HEK293T (cell line): ENCODE measurements at regions not wholly inside any gene's neighbourhood (a gene's known extent, or its start where the extent isn't known, plus 50 kb on each side); places are given as distances from the start of the nearest gene placed in this dataset.
"Not testable (repeated sequence)": the region's sequence is repeated elsewhere in the genome, so short reads cannot be mapped to it uniquely, and the experiment has no call there.

Experiments used
- CTCF ChIA-PET: fragments of 350-600 bp; formaldehyde crosslinking; extraction: SDS; loops from one replicate; lab custom pipeline; 2021; ENCODE audit warnings: antibody characterized with exemption, inconsistent platforms; lab: Yijun Ruan, JAX
- POLR2A ChIA-PET: fragments of 350-600 bp; formaldehyde crosslinking; extraction: SDS; loops from one replicate; lab custom pipeline; 2020; ENCODE audit warnings: antibody characterized with exemption, inconsistent platforms; lab: Yijun Ruan, JAX
- DNase-seq: peaks from one replicate; pipeline ENCODE4 v3.0.0; 2012; ENCODE audit warnings: mixed read lengths; ENCODE audit errors: extremely low spot score
- ARNT ChIP-seq: fragments of 450-650 bp; IDR thresholded peaks from 2 replicates; pipeline ENCODE4 v1.6.1; 2017; ENCODE audit warnings: mild to moderate bottlenecking
- BHLHE40 ChIP-seq: fragments of 450-650 bp; IDR thresholded peaks from 2 replicates; pipeline ENCODE4 v1.6.1; 2016; ENCODE audit warnings: mild to moderate bottlenecking, moderate library complexity, borderline replicate concordance
- CTBP1 ChIP-seq: fragments of 450-650 bp; IDR thresholded peaks from 2 replicates; pipeline ENCODE4 v1.6.1; 2016; ENCODE audit warnings: borderline replicate concordance
- ELF4 ChIP-seq: fragments of 450-650 bp; IDR thresholded peaks from 2 replicates; pipeline ENCODE4 v1.6.1; 2017; ENCODE audit warnings: antibody characterized with exemption
- FOXA1 ChIP-seq: fragments of 450-650 bp; IDR thresholded peaks from 2 replicates; pipeline ENCODE4 v1.6.1; 2016; ENCODE audit warnings: mild to moderate bottlenecking
- FOXK2 ChIP-seq: fragments of 450-650 bp; IDR thresholded peaks from 2 replicates; pipeline ENCODE4 v1.6.1; 2016; ENCODE audit warnings: mild to moderate bottlenecking
- FOXM1 ChIP-seq: fragments of 450-650 bp; IDR thresholded peaks from 2 replicates; pipeline ENCODE4 v1.6.1; 2017; ENCODE audit warnings: mild to moderate bottlenecking, borderline replicate concordance
- HDGF ChIP-seq: fragments of 450-650 bp; IDR thresholded peaks from 2 replicates; pipeline ENCODE4 v1.6.1; 2017; ENCODE audit warnings: antibody characterized with exemption, borderline replicate concordance
- L3MBTL2 ChIP-seq: fragments of 450-650 bp; conservative IDR thresholded peaks from 2 replicates; pipeline ENCODE4 v1.6.1; 2016; ENCODE audit warnings: mild to moderate bottlenecking
- LEF1 ChIP-seq: fragments of 450-650 bp; IDR thresholded peaks from 2 replicates; pipeline ENCODE4 v1.6.1; 2017; ENCODE audit warnings: mild to moderate bottlenecking, borderline replicate concordance
- NFRKB ChIP-seq: fragments of 450-650 bp; IDR thresholded peaks from 2 replicates; pipeline ENCODE4 v1.6.1; 2016; ENCODE audit warnings: mild to moderate bottlenecking, moderate library complexity
- SP1 ChIP-seq: fragments of 450-650 bp; IDR thresholded peaks from 2 replicates; pipeline ENCODE4 v1.6.1; 2017
- SUZ12 ChIP-seq: fragments of 450-650 bp; IDR thresholded peaks from 2 replicates; pipeline ENCODE4 v1.6.1; 2016; ENCODE audit warnings: mild to moderate bottlenecking
- TARDBP ChIP-seq: fragments of 450-650 bp; IDR thresholded peaks from 2 replicates; pipeline ENCODE4 v1.6.1; 2016
- ZNF384 ChIP-seq: fragments of 450-650 bp; IDR thresholded peaks from 2 replicates; pipeline ENCODE4 v1.6.1; 2016
- TF ChIP-seq, protein P1 (sequence below): fragments of 450-650 bp; IDR thresholded peaks from 2 replicates; pipeline ENCODE4 v1.6.1; 2016

- POLR2A ChIA-PET = no interaction called here
- CTCF ChIA-PET = no interaction called here
- no peak for TF ChIP-seq FOXA1
- no peak for TF ChIP-seq TARDBP
- TF ChIP-seq, protein P1, sequence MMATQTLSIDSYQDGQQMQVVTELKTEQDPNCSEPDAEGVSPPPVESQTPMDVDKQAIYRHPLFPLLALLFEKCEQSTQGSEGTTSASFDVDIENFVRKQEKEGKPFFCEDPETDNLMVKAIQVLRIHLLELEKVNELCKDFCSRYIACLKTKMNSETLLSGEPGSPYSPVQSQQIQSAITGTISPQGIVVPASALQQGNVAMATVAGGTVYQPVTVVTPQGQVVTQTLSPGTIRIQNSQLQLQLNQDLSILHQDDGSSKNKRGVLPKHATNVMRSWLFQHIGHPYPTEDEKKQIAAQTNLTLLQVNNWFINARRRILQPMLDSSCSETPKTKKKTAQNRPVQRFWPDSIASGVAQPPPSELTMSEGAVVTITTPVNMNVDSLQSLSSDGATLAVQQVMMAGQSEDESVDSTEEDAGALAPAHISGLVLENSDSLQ = no peak
- TF ChIP-seq FOXM1 = no peak
- no peak for TF ChIP-seq ELF4
- no peak for TF ChIP-seq SUZ12
- no peak for TF ChIP-seq CTBP1
- no peak for TF ChIP-seq L3MBTL2
- TF ChIP-seq ZNF384 = no peak
- no peak for TF ChIP-seq ARNT
- TF ChIP-seq HDGF = no peak
- TF ChIP-seq BHLHE40 = no peak
- no peak for TF ChIP-seq FOXK2
- TF ChIP-seq NFRKB = no peak
- TF ChIP-seq LEF1 = no peak
- TF ChIP-seq SP1 = no peak
- DNase-seq = no peak
These were observed 140.9 kb downstream of the DLL1 start for GRCh38 chr6:170149681-170150589.

DNA sequence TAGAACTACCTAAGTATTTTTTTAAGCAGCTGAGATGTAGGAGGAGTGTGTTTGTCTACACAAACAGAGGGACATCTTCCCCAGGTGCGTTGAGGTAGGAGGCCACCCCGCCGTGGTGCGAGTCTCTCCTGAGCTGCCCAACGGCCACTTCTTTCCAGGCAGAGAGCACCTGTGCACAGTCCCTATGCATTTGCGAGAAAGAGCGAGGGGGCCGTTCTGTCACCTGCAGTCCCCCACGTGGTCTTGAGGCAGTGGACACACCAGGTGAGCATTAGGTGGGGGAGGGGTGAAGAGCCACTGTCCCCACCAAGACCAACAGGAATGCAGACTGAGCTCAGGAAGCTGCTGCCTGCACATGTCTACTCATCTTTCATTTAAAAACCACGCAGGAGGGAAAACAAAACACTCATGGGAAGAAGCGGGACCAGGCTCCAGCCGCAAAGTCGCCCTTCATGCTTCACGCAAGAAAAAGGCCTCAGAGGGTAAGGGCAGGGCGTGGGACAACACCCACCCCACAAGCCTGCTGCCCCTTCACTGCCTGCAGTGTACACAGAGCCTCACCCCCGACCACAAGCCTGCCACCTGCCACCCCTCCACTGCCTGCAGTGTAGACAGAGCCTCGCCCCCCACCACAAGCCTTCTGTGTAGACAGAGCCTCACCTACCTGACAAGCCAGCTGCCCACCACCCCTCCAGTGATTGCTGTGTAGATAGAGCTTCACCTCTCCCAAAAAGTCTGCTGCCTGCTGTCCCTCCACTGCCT, 142.0 kb downstream of the DLL1 start:
- CTCF ChIA-PET = no interaction called here
- no peak for TF ChIP-seq TARDBP
- no peak for TF ChIP-seq ELF4
- no peak for TF ChIP-seq L3MBTL2
- POLR2A ChIA-PET = no interaction called here
- DNase-seq = no peak

DNA sequence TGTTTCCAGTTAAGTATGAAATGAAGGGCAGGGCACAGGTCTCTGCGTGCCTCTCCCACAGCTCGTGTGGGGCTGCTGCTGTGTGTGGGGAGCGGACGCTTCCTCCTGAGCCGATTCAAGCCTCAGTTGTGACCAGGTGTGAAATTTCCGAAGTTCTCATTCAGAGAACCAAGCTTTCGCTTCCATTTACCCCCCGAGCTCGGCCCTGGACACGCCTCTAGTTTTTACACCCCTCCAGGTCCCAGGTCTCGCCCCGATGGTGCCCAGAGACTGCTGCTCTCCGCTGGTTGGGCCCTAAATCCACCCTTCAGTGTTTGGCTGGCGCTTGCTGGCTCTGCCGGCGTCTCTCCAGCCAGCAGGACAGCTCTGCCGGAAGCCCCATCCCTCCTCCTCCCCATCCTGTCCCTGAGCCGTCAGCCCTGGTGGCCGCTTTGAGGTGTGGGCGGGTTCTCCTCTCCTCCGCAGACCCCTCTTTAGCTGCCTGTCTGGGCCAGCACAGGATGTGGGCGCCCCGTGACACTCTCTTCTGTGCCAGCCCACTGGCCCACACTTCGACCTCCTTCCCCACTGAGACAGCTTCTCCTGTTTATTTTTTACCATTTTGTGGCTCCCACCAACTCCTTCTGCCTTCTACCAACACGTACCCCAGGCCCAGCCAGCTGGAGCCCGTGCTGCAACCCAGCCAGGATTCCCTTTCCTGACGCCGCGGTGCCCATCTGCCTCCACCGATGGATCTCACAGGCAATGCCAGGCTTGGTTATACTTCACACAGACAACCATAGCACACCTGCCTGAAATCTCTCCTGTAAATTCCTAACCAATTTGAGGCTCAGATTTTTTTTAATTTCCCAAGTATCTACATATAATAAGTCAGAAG, 142.8 kb downstream of the DLL1 start:
- ChIA-PET POLR2A (no interaction called here), CTCF (no interaction called here)
- DNase-seq = no peak
- TF ChIP-seq HDGF (no peak), BHLHE40 (no peak), L3MBTL2 (no peak), TARDBP (no peak), ARNT (no peak), CTBP1 (no peak), NFRKB (no peak)

GRCh38 chr6:170147056-170147787, 143.7 kb downstream of the DLL1 start:
- no peak for TF ChIP-seq NFRKB
- no peak for TF ChIP-seq TARDBP
- no peak for TF ChIP-seq LEF1
- no peak for TF ChIP-seq FOXK2
- TF ChIP-seq ZNF384 = no peak
- no peak for TF ChIP-seq L3MBTL2
- TF ChIP-seq, protein P1 = no peak
- TF ChIP-seq ELF4 = no peak
- no peak for TF ChIP-seq SP1
- no peak for TF ChIP-seq FOXA1
- TF ChIP-seq CTBP1 = no peak
- TF ChIP-seq HDGF = no peak
- DNase-seq = no peak
- POLR2A ChIA-PET = no interaction called here
- CTCF ChIA-PET = no interaction called here

DNA sequence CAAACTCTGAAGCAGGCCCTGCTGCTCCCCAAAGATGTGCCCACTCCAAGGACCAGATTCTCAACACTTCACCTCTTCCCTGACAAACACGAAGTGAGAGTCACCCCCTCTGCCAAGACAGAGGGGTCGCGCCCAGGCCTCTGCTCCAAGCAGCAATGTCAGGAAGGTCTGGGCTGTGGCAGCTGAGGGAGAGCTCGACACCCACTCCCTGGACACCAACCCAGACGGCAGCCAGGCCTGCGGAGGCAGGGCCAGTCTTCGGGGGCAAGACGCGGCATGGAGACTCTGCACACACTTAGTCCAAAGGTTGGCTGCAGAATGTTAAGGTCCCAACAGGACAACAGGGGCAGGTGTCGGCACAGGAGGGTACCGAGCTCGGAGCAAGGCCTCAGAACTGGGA, 144.2 kb downstream of the DLL1 start:
- ChIA-PET POLR2A (no interaction called here), CTCF (no interaction called here)
- TF ChIP-seq BHLHE40 = no peak
- TF ChIP-seq SP1 = no peak
- TF ChIP-seq ELF4 = no peak
- no peak for TF ChIP-seq TARDBP
- no peak for TF ChIP-seq NFRKB
- no peak for TF ChIP-seq ZNF384
- TF ChIP-seq LEF1 = no peak
- no peak for DNase-seq

- POLR2A ChIA-PET, CTCF ChIA-PET, DNase-seq: not testable (repeated sequence)
These were observed 144.7 kb downstream of the DLL1 start for GRCh38 chr6:170146131-170146530.

- POLR2A ChIA-PET, DNase-seq, CTCF ChIA-PET: not testable (repeated sequence)
These were observed 145.2 kb downstream of the DLL1 start for GRCh38 chr6:170145716-170146115.
